DOHH2 (cell line): ENCODE measurements at regions not wholly inside any gene's neighbourhood (a gene's known extent, or its start where the extent isn't known, plus 50 kb on each side); places are given as distances from the start of the nearest gene placed in this dataset.

Experiments
- EZH2phosphoT487 ChIP-seq: fragments of 200-600 bp; sonication (generic); IDR thresholded peaks from 2 replicates; pipeline ENCODE4 v1.6.1; 2017; ENCODE audit warnings: borderline replicate concordance, mild to moderate bottlenecking, antibody characterized with exemption, low read length, moderate library complexity, mixed read lengths
- TF ChIP-seq, protein P1 (sequence below): fragments of 200-600 bp; sonication (generic); IDR thresholded peaks from one replicate; pipeline ENCODE4 v1.5.1; 2014; ENCODE audit warnings: antibody characterized with exemption, mild to moderate bottlenecking, low read depth, low read length; ENCODE audit not compliant: poor library complexity, severe bottlenecking

DNA sequence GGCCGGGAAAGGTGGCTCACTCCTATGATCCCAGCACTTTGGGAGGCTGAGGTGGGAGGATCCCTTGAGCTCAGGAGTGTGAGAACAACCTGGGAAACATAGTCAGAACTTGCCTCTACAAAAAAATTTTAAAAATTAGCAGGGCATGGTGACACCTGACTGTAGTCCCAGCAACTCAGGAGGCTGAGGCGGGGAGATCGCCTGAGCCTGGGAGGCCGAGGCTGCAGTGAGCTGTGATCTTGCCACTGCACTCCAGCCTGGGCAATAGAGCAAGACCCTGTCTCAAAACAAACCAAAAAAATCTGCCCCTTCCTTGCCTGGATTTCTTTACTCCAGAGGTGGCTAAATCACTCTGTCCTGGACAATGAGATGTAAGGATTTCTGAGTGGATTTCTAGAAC is 197.7 kb downstream of the NRP2 start:
- TF ChIP-seq, protein P1, sequence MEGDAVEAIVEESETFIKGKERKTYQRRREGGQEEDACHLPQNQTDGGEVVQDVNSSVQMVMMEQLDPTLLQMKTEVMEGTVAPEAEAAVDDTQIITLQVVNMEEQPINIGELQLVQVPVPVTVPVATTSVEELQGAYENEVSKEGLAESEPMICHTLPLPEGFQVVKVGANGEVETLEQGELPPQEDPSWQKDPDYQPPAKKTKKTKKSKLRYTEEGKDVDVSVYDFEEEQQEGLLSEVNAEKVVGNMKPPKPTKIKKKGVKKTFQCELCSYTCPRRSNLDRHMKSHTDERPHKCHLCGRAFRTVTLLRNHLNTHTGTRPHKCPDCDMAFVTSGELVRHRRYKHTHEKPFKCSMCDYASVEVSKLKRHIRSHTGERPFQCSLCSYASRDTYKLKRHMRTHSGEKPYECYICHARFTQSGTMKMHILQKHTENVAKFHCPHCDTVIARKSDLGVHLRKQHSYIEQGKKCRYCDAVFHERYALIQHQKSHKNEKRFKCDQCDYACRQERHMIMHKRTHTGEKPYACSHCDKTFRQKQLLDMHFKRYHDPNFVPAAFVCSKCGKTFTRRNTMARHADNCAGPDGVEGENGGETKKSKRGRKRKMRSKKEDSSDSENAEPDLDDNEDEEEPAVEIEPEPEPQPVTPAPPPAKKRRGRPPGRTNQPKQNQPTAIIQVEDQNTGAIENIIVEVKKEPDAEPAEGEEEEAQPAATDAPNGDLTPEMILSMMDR, result no peak
- no peak for TF ChIP-seq EZH2phosphoT487
